GM18508 (cell line): ENCODE measurements at regions not wholly inside any gene's neighbourhood (a gene's known extent, or its start where the extent isn't known, plus 50 kb on each side); places are given as distances from the start of the nearest gene placed in this dataset.
"Not testable (repeated sequence)": the region's sequence is repeated elsewhere in the genome, so short reads cannot be mapped to it uniquely, and the experiment has no call there.

Experiments
- ATAC-seq: cut with Tn5 transposase; IDR thresholded peaks from one replicate; pipeline ENCODE4 v1.9.1; 2021; ENCODE audit warnings: moderate number of reproducible peaks; ENCODE audit not compliant: insufficient read depth, unreplicated experiment

DNA sequence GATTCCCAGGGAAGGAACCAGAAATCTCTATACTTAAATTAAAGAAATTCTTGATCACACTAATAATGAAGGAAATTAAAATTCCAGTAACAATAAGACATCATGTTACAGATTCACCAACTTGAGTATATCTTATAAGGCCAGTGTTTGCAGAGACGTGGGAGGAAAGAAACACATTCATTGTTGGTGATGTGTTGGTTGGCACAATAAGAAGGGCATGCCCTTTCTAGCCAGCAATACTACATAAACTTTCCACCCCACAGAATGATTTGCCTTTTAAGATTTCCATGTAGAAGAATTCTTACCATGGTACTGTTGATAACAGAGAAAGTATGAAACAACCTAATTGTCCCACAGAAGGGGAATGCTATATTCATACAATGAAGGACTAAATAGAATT, 581.5 kb downstream of the STIM2 start:
- no peak for ATAC-seq

DNA sequence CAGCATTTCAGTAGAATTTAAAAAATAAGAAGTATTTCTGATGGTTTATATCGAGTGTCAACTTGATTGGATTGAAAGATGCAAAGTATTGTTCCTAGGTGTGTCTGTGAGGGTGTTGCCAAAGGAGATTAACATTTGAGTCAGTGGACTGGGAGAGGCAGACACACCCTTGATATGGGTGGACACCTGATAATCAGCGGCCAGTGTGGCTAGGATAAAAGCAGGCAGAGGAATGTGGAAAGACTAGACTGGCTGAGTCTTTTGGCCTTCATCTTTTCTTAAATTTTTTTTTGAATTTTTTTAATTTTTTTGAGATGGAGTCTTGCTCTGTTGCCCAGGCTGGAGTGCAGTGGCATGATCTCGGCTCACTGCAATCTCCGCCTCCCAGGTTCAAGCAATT, 582.0 kb downstream of the STIM2 start:
- ATAC-seq = not testable (repeated sequence)

DNA sequence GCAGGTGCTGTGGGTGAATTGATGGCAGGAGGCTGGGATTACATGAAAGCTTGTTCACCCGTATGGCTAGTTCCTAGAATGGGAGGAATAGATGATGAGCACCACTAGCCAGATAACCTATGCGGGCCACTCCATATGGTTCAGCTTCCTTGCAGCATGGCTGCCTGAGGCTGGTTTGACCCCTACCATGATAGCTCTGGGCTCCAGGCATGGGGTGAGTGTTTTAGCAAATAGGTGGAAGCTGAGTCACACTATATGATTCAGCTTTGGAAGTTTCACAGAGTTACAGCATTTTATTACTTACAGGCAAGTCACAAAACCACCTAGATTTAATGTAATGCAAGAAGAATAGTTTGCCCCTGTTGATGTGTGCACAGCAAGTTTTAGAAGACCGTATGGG, 603.2 kb downstream of the STIM2 start:
- ATAC-seq = no peak

- no peak for ATAC-seq
These were observed 606.7 kb downstream of the STIM2 start for GRCh38 chr4:27467351-27467750.

GRCh38 chr4:27472364-27472763, 611.7 kb downstream of the STIM2 start:
- ATAC-seq = no peak

- ATAC-seq = no peak
These were observed 614.0 kb downstream of the STIM2 start for GRCh38 chr4:27474691-27475090.

- ATAC-seq = no peak
These were observed 623.6 kb downstream of the STIM2 start for GRCh38 chr4:27484216-27484615.

DNA sequence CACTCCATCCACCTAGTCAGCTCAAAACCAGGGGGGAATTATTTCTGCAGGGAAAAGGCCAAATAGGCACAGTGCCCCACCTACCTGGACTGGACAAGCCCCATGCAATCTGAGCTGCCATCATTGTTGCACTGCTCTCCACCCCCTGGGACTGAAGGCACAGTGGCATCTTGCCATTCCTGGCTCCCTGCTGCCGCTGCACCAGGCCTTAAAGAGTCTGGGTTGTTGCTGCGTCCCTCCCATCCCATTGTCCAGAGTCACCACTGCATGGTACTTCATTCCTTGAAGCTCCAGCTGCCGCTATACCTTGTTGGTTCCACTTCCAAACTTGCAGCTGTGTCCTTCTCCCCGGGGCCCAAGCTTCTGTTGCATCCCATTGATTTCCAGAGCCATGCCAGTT, 629.7 kb downstream of the STIM2 start:
- ATAC-seq = no peak

DNA sequence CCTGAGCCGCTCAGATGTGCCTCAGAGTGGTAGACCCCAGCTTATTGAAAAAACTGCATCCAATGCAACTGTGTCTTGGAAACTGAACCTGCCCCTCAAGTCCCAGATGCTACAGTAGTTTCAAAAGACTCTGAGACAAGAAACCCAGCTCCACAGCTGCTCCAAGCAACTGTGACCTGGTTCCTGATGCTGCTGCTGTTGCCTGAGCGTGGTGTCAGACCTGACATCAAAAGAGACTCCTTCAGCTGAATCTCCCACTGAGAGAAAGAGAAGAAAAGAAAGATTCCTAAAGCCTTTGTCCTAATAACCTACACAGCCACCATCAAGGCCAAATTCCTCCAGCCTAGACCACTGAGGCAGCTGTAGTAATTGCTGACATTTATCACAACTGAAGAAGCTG, 630.1 kb downstream of the STIM2 start:
- ATAC-seq = no peak

DNA sequence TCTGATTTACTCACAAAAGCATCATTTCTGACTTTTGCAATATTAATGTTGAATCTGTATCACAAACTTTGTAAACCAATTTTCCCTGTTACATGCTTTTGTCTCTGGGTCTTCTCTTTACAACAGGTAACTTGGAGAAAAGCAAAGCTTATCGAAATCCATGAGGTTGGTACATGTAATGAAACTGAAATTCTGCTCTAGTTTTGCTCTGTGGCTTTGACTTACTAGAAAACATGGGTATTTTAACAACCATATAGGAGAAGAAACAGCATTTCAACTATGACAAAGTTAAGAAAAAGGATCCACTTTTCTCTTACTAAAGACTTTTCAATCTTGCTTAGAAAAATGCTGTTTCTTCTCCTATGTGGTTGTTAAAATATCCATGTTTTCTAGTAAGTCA, 645.8 kb downstream of the STIM2 start:
- no peak for ATAC-seq

- no peak for ATAC-seq
These were observed 654.1 kb downstream of the STIM2 start for GRCh38 chr4:27514711-27515110.

DNA sequence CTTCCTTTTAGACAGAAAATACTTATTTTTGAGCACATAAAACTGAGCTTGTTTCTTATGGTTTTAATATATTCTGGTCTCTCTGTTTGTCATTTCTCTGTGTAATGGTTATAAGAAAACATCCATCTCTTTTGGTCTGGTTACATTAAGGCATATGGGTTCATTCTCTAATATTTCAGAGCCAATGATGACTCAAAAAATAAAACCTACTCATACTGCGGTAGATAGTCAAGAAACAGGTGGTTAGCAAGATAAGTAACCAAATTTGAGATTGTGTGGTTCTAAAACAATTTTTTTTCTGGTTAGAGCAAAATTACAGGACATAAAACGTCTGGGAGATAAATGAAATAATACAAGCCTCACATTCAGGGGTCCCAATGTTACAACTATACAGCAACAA, 654.5 kb downstream of the STIM2 start:
- no peak for ATAC-seq

DNA sequence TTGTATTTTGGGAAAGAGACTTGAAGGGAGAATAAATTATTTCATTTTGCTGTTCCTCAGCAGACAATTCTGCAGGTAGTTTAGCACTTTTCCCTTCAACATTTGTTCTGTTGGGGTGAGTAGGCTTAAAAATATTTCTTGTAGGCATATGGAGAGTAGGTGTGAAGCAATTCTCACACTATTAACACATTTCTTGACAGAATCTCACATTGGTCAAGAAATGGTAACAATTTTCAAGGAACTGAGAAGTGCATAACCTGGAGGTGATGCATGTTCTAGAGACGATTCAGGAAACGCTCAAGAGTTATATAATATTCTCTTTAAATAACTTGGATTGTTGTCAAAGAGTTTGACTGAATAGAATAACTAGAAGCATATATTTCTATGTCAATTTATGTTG, 658.2 kb downstream of the STIM2 start:
- no peak for ATAC-seq

DNA sequence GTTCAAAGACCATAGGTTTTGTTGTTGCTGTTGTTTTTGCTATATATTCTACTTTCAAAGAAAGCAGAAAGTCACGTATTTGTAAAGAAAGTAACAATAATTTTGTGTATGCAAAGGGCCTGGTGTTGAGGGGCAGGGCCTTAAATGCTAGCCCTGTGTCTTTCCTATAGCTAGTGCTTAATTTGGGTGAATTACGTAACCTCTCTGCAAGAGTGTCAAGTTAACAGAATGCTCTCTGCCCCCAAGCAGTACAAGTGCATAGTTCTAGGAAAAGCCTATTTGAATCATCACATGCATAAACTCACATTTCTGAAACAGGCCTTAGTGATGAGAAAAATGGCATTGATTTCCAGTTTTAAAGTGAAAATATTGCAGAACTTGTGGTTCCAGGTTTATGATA, 663.6 kb downstream of the STIM2 start:
- ATAC-seq = no peak

DNA sequence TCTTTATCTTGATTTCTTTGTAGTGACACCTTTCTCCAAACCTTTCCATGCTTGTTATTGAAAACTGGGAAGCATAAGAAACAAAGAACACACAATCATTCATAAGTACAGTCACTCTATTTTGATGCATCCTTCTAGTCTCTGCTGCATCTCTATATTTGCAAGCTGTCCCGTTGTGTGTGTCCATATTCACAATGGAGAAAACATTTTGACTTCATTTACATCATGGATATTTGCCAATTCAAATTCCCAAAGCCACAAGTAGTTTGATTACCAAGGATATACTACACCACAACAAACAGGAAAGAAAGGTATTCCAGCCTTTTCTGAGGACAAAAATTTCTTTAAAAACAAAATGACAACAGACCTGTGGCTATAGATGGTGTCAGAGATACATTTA, 673.8 kb downstream of the STIM2 start:
- no peak for ATAC-seq

- ATAC-seq = no peak
These were observed 707.8 kb downstream of the STIM2 start for GRCh38 chr4:27568236-27568951.

DNA sequence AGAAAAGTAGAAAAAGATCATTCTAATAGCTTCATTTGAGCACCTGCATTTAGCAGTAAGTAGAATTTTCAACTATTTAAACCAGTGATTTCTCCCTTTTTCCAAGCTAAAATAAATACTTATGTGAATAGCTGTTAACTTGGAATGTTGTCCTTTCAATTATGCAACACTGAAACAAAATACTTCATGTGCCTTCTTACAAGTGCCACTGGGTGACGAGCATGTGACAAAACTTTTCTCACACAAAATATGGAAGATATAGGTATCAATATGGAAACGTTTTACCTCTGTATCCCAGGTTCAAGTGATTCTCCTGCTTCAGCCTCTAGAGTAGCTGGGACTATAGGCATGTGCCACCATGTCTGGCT, 708.3 kb downstream of the STIM2 start:
- no peak for ATAC-seq

GRCh38 chr4:27574743-27575142, 714.1 kb downstream of the STIM2 start:
- no peak for ATAC-seq

- no peak for ATAC-seq
These were observed 717.3 kb downstream of the STIM2 start for GRCh38 chr4:27577951-27578350.

- ATAC-seq = no peak
These were observed 732.1 kb downstream of the STIM2 start for GRCh38 chr4:27592738-27593137.

- ATAC-seq = no peak
These were observed 734.3 kb downstream of the STIM2 start for GRCh38 chr4:27594922-27595321.

- no peak for ATAC-seq
These were observed 735.1 kb downstream of the STIM2 start for GRCh38 chr4:27595571-27596360.
